ENCODE measurements at regions not wholly inside any gene's neighbourhood (a gene's known extent, or its start where the extent isn't known, plus 50 kb on each side); places are given as distances from the start of the nearest gene placed in this dataset.

GRCh38 chr3:87161851-87162250, 65.3 kb upstream of the CHMP2B start:
- no peak overlapping the region for H3K27ac ChIP-seq
- no peak for TF ChIP-seq CTCF (IDR thresholded peaks at IDR 0.05)
- no peak for DNase-seq
- no peaks in the 10 kb centered on the region for H3K9me3 ChIP-seq
- no peak overlapping the region for H3K9ac ChIP-seq (ENCODE audit: low read depth in 2 of 2, low read length in 2 of 2)
- H3K4me1 ChIP-seq = no peaks in the 10 kb centered on the region
- intact Hi-C loops (cut with DNase I) = loop anchor here (10.0 kb wide), 1 partner anchor 187 kb away; no protein-coding TSS in a partner anchor
- H3K27me3 ChIP-seq = no peaks in the 10 kb centered on the region
- H3K4me3 ChIP-seq = no peak overlapping the region
- H3K36me3 ChIP-seq = no peaks in the 10 kb centered on the region

GRCh38 chr3:87161417-87161816, 65.7 kb upstream of the CHMP2B start:
- H3K36me3 ChIP-seq = no peaks in the 10 kb centered on the region
- intact Hi-C loops (cut with DNase I) = loop anchor here (10.0 kb wide), 1 partner anchor 187 kb away; no protein-coding TSS in a partner anchor
- no peak overlapping the region for H3K4me3 ChIP-seq
- TF ChIP-seq CTCF (IDR thresholded peaks at IDR 0.05) = no peak
- no peak for DNase-seq
- no peak overlapping the region for H3K9ac ChIP-seq (ENCODE audit: low read depth in 2 of 2, low read length in 2 of 2)
- no peak overlapping the region for H3K27ac ChIP-seq
- no peaks in the 10 kb centered on the region for H3K9me3 ChIP-seq
- no peaks in the 10 kb centered on the region for H3K27me3 ChIP-seq
- no peaks in the 10 kb centered on the region for H3K4me1 ChIP-seq

DNA sequence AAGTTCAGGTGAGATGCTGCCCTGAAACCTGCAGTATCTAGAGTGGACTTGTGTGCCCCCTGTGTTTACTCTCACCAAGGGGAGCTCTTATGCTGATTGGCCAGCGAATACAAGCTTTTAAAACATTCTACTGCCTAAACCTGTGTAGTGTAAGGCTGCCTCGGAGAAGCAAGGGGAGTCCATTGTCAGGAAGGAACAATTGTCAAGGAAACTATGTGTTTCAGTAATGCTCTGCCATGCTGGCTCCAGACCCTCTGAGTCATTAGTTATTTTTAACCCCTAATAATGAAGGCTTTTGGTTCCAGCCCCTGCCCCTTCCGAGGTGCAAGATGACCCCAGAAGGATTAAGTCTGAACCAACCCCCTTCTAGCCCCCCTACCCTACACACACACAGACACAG, 66.1 kb upstream of the CHMP2B start:
- no peak overlapping the region for H3K27ac ChIP-seq
- no peaks in the 10 kb centered on the region for H3K27me3 ChIP-seq
- TF ChIP-seq CTCF (IDR thresholded peaks at IDR 0.05) = no peak
- H3K9ac ChIP-seq (ENCODE audit: low read depth in 2 of 2, low read length in 2 of 2) = no peak overlapping the region
- H3K36me3 ChIP-seq = no peaks in the 10 kb centered on the region
- H3K9me3 ChIP-seq = no peaks in the 10 kb centered on the region
- no peak for DNase-seq
- no peaks in the 10 kb centered on the region for H3K4me1 ChIP-seq
- H3K4me3 ChIP-seq = no peak overlapping the region
- intact Hi-C loops (cut with DNase I) = loop anchor here (10.0 kb wide), 1 partner anchor 186 kb away; no protein-coding TSS in a partner anchor

DNA sequence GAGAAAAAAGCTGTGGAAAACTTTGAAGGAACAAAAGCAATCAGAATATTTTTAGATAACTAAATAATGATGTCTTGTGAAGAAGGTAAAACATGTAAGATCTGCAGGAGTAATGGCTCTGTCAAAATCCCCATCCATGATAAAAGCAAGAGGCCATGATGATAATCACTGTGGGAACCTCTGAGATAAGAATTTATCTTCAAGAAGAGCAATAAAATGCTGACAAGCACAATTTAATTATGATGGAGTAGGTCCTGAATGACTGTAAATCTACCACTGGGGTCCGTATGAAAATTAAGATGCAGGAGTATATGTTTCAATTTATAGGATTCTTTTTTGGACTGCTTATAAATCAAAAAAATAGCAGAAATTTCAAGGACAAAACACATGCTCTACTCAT, 68.3 kb upstream of the CHMP2B start:
- TF ChIP-seq CTCF (IDR thresholded peaks at IDR 0.05) = no peak
- no peak for DNase-seq
- no peak overlapping the region for H3K27ac ChIP-seq
- no peak overlapping the region for H3K9ac ChIP-seq (ENCODE audit: low read depth in 2 of 2, low read length in 2 of 2)
- H3K4me3 ChIP-seq = no peak overlapping the region
- no peaks in the 10 kb centered on the region for H3K4me1 ChIP-seq
- intact Hi-C loops (cut with DNase I) = no loop called here
- no peaks in the 10 kb centered on the region for H3K9me3 ChIP-seq
- H3K27me3 ChIP-seq = no peaks in the 10 kb centered on the region
- H3K36me3 ChIP-seq = no peaks in the 10 kb centered on the region

- no peak overlapping the region for H3K4me3 ChIP-seq
- TF ChIP-seq CTCF (IDR thresholded peaks at IDR 0.05) = no peak
- no peak for DNase-seq
- H3K9me3 ChIP-seq = no peaks in the 10 kb centered on the region
- intact Hi-C loops (cut with DNase I) = no loop called here
- no peaks in the 10 kb centered on the region for H3K4me1 ChIP-seq
- no peak overlapping the region for H3K9ac ChIP-seq (ENCODE audit: low read depth in 2 of 2, low read length in 2 of 2)
- H3K27me3 ChIP-seq = no peaks in the 10 kb centered on the region
- H3K27ac ChIP-seq = no peak overlapping the region
- no peaks in the 10 kb centered on the region for H3K36me3 ChIP-seq
Observed at GRCh38 chr3:87148020-87148419, 79.1 kb upstream of the CHMP2B start.

GRCh38 chr3:87147562-87147961, 79.5 kb upstream of the CHMP2B start:
- H3K27me3 ChIP-seq = no peaks in the 10 kb centered on the region
- no peak overlapping the region for H3K27ac ChIP-seq
- DNase-seq = no peak
- H3K9me3 ChIP-seq = no peaks in the 10 kb centered on the region
- no peaks in the 10 kb centered on the region for H3K4me1 ChIP-seq
- no peaks in the 10 kb centered on the region for H3K36me3 ChIP-seq
- H3K4me3 ChIP-seq = no peak overlapping the region
- no peak for TF ChIP-seq CTCF (IDR thresholded peaks at IDR 0.05)
- no peak overlapping the region for H3K9ac ChIP-seq (ENCODE audit: low read depth in 2 of 2, low read length in 2 of 2)
- intact Hi-C loops (cut with DNase I) = no loop called here

Measured in colonic mucosa (tissue), 4 donors.